Stimulated activated CD4-positive, alpha-beta T cell treated with anti-CD3 and anti-CD28 coated beads, Interleukin-12 subunit alpha, Interleukin-12 subunit beta, amount 100 ng/mL, for 4 hours (primary cell): ENCODE measurements at regions not wholly inside any gene's neighbourhood (a gene's known extent, or its start where the extent isn't known, plus 50 kb on each side); places are given as distances from the start of the nearest gene placed in this dataset.

Experiments
- DNase-seq: peaks from one replicate; pipeline ENCODE4 v3.0.0-alpha.2; 2020

DNA sequence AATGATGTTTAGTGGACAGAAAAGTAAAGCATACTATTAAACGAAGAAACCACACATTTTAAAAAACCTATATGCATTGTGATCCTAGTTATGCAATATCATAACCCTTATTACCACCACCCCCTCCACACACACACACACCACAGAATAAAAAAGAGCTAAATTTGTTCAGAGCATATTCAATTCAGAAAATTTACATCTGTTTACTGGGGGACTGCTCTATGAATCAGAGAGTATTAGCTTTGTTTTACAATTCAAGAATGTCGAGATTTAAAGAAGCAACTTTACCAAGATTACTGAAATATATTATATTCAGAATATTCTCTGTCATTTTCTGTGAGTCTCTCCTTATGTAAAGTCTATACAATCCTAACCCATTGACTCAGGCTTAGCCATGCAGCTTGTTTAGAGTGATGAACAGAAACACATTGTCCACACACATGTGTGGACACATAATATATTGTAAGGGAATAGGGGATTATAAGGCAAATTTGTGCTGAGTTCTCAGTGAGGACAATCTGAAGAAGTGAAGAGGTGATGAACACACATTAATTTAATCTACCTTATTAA lies 369.6 kb upstream of the MARCKS start:
- no peak for DNase-seq

DNA sequence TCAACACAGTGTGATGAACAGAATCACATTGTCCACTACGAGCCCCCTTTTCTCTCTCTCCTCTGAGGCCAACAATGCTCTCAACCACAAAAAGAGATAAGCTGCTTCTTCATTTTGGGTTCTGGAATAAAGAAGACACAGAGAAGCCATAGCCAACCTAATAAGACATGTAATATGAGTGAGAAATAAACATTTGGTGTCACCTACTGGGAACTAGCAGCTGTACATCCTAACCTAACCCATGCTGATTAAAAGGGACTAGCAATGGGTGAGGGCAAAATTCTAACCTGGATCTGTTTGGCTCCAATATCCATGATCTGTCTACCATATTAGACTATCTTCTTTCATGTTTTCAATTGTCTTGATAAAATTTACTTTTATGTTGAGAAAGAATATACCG lies 369.1 kb upstream of the MARCKS start:
- no peak for DNase-seq

DNA sequence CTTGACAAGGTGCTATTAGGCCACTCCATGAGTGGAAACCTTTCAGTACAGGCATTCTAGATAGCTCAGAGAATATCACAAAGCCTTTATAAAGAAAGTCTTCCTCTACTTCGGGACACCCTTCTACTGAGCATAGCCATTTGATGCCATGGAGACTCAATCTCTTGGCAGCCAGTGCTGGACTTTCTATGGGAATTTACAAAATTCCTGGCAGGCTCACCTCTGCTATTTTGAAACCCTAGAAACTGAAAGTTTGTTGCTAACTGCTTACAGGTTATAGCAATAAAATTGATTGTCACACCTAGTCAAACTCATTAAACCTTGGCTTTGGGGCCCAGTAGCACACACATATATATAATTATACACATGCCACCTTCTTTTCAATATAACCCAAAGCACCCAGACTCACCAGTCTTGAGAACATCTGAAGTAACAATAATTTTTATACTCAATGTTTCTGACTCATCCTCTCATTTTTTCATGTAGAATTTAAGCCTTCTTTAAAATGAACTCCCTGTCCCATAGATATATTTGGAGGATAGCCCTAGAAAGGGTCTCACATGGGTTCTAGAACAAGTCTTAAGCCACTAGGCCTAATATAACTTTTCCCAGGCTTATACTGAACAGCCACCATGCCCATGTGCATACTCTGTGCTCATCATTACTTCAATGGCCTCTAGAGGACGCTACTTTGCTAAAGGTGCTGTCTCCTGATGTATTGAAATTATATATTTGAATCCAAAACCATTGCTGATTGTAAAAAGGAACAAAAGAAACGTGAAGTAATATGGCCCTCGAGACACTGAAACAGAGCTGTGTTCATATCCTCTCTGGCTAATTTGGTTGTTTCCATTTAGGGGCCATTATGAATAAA lies 368.1 kb upstream of the MARCKS start:
- DNase-seq: no peak

DNA sequence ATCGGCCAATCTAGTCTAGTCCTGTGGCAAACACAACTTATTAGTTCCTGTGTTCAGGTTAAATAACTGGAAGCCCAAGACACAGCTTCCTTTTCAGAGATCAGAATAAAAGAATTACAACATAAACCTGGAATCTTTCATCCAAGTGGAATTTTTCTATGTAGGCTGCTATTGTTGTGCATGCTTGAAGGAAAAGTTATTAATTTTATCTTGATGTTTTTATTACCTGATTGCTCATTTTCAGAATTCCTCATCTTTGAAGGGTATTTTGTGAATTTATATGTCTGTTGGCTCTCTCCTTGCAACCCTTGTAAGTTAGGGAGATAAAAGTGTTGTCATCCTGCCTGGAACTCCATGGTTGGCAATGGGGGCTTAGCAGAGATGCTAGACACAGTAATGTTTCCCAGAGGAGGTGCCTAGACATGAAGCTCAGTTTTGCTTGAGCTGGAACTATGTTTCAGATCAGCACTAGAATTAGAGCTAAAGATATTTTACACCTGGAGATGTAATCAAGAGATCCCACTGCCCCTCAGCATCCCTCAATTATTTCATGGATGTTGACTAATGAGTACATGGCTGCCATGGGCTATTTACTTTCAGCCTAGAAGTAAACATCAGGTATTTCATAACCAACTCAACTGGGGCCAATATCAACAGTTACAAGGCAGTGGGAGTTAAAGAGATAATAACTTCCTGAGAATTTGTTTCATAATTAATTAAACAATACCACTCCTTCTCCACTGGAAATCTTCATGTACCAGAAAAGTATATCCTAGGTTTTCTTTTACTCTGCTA lies 367.0 kb upstream of the MARCKS start:
- no peak for DNase-seq

DNA sequence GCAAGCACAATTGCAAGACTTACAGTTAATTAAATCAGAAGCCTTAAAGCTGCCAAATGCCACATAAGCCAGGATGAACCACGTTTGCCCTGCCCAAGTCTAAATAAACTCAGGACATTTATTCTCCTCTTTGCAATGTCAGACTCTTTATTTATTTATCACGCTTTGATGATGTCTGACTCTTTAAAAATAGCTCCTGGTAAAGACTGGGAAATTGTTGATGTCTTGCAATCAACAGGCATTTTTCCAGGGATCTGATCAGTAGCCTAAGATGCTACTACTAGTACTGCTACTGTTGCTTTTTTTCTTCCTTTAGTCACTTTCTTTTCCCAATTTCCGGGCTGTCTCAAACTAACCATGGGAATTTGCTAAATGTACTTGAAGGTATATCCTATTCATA lies 365.8 kb upstream of the MARCKS start:
- DNase-seq: no peak

DNA sequence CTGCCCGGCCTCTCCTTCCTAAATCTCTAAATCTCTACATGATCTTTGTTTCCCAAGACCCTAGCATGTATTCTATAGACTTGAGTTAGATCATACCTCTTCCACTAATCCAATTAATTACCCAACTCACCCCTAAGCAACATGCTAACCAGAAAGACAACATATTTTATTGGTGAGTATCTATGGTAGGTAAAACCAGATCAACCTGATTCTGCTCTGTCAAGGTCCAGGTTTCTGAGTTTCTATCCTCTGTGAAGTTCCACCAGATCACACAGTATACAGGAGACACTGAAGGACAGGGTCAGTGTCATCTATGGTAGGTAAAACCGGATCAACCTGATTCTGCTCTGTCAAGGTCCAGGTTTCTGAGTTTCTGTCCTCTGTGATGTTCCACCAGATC lies 363.2 kb upstream of the MARCKS start:
- DNase-seq: no peak

DNA sequence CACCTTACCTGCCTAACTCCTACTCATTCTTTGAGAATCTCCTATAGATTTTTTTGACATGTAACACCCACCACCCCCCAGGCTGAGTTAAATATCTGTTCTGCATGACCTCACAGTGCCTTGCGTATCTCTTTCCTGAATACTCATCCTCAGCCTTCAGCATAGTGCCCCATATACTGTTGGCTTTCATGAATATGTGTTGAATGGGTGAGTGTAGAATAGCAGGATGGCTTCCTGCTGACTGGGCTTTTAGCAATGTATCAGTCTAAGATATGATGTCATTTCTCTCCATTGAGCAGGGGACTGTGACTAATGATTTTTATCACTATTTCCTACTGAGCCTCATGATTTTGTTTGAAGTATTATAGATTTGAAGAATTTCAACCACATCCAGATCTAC lies 361.6 kb upstream of the MARCKS start:
- no peak for DNase-seq

DNA sequence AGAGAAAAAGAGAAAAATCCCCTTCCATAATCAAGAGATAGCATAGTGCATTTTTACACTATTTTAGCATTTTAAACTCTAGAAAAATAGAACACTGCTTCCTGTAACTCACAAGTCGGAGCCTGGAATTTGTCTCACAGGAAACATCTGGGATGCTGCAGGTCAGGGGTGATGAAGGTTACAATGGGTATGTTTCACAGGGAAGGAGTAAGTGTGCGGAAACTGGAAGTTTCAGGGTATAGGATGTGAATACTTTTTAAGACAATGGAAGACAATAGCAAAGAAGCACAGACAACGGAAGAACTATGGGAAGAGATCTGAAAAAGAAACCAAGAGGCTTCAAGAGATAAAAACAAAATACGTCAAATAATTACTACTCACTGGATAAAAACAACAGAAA lies 361.0 kb upstream of the MARCKS start:
- no peak for DNase-seq

DNA sequence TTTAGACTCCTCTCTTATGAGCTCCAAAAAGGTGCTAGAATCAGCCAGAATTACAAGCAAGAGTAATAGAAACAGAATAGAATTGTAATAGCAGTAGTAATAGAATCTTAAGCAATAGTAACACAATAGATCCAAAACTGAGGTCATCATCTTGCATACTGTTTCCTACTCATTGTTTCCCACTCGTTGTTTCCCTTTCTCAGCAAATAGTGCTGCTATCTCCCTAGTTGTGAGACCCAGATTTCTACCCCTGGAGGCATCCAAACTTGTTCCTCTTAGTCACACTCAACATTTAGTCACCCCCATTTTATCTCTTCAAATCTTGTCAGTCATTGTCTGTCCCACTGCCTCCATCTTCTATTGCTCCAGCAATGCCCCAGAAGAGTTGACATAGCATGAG lies 356.9 kb upstream of the MARCKS start:
- DNase-seq: no peak

DNA sequence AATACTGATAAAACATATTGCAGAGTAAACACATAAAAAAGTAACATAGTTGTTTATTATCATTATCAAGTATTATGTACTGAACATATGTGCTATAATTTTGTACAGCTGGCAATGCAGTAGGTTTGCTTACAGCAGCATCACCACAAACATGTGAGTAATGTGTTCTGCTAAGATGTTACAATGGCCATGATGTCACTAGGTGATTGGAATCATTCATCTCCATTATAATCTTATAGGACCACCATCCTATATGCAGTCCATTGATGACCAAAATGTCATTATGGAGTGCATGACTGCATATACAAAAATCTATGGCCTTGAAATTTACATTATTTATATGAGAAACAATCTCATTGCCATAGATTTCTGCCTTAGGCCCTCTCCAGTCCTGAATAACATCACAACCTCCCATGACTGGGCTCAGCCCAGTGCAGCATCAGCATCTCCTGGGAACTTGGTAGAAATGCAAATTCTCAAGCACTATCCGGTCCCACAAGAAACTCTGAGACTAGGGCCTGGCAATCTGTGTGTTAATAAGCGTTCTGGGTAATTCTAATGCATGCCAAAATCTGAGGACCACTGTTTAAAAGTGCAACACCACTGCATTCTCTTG lies 352.0 kb upstream of the MARCKS start:
- DNase-seq: no peak

DNA sequence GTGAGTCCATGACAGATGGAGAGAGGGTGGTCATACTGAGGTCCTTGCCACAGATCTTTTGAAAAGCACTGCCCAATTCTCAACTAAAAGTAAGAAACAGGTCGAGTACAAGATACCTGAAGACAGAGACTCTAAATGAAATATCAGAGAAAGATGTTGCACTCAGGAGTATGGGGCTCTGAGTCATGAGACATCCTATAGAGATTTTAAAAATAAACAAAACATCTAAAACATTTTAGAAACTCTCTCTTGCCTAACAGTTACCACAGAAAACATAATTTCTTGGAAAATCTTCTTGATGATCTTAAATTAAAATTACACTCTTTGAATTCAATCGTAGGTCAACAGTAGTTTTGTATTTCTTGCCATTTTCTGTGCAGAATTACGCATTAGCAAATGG lies 348.9 kb upstream of the MARCKS start:
- DNase-seq: no peak

DNA sequence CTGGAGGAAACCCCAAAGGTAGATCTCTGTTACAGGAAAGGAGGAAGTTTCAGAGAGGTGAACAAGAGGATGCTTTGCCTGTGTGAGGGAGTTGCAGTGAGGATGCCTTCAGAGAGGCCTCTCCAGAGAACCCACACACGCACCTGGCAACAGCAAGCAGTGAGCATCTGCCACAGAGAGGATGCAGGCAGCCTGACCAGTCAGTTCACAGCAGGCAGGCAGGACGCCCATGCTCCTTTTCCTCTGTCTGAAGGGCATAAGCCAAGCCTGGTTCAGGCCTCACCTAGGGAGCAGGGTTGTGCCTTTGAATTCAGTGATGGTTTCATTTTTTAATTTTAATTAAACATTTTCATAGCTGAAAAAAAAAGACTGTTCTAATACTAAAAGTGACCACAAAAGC lies 346.0 kb upstream of the MARCKS start:
- DNase-seq: no peak

DNA sequence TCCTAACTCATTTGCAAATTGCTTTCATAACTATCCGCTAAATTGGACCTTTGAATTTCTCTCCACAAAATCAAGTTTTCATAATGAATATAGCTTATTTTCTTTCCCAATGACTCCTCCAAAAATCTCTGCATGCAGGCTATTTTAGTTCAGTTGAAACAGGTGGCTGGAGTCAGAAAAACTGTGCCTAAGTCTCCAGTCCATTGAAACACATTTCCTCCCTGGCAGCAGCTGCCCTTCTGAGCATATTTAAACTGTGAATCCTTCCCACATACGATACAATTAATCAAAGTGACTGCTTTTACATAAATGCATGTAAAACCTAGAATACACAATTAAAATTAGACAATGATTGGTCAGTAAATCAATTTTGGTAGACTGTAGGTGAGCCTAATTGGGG lies 344.6 kb upstream of the MARCKS start:
- no peak for DNase-seq

DNA sequence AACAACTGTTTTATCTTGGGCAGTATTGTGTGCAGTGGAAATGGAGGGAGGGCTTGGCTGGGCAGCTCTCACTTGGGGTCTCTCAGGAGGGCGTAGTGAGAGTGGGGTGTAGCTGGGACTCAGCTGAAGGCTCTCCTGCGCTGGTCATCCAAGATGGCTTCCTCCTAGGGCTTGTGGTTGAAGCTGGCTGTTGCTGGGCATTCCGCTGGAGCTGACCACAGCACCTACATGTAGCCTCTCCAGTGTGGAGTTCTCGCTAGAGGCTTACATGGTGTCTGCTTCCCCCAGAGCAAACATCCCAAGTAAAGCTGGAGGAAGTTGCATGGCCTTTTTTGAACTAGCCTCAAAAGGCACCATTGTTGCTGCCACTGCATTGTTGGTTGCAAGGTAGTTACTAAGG lies 344.1 kb upstream of the MARCKS start:
- no peak for DNase-seq

DNA sequence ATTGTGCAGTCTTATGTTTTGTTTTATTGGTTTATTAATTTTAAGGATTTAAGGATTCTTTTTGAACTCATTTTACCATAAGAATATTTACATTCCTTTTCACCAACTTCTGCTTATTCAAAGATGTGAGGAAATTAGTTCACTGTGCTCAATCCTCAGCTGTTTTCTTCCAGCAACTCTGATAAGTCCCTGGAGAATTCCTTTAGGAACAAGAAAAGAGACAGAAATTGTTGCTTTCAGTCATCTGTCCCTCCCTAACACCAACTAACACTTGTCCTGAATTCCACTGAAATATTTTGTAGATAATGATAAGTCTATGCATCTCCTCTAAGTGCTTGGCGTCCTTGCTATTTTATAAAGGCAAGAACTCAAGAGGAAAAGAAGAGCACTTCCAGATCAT lies 334.8 kb upstream of the MARCKS start:
- DNase-seq: no peak

DNA sequence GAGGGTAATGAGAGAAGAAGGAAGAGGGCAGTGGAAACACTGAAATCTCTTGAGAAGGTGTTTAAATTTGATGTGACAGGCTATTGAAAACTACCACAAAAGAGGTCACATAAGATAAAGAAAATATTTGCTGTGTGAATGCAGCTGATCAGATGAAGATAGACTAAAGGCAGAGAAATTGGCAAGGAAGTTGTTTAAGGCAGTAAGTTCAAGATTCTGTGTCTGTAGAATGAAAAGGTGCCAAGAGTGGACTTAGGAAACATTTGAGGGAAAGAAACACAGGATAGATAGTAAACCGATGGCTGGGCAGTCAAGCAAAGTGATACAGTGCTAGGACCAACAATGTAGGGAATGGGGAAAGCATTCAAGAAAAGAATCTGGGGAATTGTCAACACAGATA lies 332.3 kb upstream of the MARCKS start:
- DNase-seq: no peak

DNA sequence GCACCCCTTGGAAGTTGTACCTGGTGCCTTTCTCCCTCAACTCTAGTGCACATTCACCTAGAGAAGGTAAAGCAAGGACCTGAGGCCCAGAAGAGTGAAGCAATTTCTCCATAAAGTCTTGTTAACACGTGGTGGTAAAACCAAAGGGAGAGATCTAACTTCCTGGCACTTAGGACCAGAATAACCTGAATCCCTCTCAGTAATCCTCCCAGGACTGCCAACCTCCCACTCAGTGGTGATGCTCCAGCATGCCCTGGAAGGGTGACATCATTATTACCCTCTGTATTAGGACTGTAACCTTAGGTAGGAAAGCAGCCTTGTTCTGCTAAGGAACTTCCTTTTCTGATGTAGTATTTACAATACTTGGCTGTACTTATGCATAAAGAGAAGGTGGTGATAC lies 330.6 kb upstream of the MARCKS start:
- no peak for DNase-seq

DNA sequence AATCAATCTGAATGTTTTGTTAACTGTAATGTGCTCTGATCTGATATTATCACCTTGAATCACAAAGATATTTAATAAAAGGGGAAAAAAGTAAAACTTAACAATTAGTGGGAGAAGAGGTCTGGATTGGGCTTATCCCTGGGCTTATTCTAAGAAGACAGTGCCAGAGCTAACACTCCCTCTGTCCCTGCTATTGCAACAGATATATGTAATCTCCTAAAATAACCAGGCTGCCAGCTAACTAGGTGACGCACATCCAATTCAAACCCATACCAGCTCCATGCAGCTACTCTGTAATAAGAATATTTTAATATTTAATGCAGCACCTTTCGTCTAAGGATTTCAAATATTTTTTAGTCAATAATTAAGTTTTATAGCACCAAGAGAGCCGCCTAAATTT lies 330.1 kb upstream of the MARCKS start:
- DNase-seq: no peak

DNA sequence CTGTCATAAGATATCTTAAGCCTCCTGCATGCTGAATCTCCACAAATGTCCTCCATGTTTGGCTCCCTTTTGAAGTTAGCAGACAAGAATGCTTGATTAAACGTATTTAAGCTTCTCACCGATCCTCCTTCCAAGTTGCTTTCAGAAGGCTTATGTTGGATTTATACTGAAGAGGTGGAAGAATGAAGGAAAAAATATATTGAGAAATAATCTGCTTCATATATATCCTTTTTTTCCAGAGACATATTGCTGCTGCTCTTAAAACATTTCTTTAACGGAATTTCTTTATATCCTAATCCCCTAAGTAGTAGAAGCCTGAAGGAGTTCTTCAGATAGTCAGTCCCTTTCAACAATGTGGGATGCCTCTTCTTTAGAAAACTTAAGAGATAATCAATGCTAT lies 329.0 kb upstream of the MARCKS start:
- no peak for DNase-seq

DNA sequence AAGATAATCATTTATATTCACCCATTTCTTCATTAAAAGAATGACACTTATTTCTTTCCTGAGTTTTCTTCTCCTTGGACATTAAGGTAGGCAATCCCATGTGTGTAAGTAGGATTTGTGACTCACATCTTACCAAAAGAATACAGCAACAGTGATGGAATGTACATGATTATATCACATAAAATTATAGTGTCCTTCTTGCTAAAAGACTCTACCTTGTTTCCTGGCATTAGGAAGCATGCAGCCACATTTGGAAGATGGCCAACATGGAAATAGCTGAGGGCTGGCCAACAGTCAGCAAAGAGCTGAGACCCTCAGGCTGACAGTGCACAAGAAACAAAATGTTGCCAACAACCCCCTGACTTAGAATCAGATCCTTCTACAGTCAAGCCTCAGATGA lies 327.9 kb upstream of the MARCKS start:
- no peak for DNase-seq

DNA sequence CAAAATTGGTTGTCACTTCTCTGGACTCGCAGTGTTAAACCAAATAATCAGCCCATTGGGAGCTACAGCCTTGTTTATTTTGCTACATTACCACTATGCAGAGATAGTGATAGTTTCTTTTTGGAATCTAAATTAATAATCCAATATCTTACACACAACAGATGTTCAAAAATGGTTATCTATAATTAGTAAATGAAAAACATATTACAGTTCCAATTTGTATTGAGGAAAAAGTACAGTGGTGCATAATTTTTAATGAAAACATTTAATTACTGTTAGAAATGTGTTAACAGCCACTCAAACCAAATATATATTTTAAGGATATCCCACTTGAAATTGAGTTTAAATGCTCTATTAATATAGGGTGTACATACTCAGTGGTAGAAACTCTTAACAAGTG lies 327.3 kb upstream of the MARCKS start:
- DNase-seq: no peak

DNA sequence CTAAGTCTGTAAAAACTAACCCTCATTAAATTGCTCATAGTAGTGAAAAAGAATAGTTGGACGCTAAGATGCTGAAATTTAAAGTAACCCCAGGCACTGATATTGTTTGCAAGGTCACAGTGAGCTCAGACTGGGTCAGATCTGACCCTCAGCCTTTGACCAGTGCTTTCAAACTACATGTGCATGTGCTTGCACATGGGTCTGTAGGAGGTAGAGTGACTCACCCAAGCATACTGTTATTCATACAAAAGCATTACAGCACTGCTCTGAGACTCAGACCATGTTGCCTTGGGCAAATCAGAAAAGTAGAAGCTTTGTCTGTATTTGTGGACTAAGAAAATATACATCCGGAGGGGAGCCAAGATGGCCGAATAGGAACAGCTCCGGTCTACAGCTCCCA lies 326.4 kb upstream of the MARCKS start:
- no peak for DNase-seq

DNA sequence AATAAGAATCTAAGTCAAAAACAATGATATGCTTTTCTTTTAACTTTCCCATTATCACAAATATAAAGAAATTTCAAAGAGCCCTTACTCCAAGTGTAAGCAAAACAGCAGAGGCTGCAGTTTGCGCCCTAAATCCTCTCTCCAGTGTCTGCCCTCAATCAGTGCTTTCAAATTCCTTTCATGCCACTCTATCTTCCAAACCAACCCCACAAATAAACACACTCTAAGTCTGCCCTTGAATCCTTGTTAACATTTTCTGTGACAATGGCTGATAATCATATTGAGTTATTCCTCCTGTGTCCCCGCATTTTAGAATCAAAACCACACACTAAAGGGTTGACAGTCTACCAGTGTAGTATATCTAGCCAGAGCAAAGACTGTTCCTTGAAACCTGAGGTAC lies 317.9 kb upstream of the MARCKS start:
- no peak for DNase-seq

DNA sequence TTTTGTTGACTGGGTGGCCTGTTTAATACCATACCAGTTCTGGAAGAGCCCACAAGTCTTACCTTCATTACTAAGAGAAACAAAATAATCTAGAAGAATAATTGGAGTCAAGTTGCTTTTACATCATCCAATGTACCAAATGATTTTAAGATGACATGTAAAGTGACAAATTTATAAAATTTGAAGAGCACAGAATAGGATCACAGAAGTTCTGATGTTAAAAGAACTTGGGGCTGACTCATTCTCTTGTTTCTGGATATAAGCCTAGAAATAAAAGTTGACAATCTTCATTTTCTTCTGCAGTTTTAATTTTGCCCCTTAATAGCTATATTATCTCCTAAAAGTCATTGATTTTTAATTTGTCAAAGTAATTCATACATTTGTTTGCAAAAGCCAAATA lies 317.5 kb upstream of the MARCKS start:
- DNase-seq: no peak
